Tibial nerve (tissue), 4 donors: ENCODE measurements at regions not wholly inside any gene's neighbourhood (a gene's known extent, or its start where the extent isn't known, plus 50 kb on each side); places are given as distances from the start of the nearest gene placed in this dataset.

Experiments
- DNase-seq, 2 donors: peaks; one replicate each; pipeline ENCODE4 v3.0.0-alpha.2; 2019; ENCODE audit warnings: low spot score in 2 of 2
- H3K27ac ChIP-seq, 4 donors: fragments of 200-600 bp; sonication (generic) in 3 of 4; one replicate each; pipeline ENCODE4 v1.5.1; 2017 to 2019; ENCODE audit warnings: mild to moderate bottlenecking in 1 of 4
- H3K27me3 ChIP-seq, 2 donors: fragments of 200-600 bp; sonication (generic) in 1 of 2; one replicate each; pipeline versions ENCODE4 v1.5.1 to v1.6.0; 2017 to 2019
- H3K36me3 ChIP-seq, 3 donors: fragments of 200-600 bp; sonication (generic); one replicate each; pipeline ENCODE4 v1.5.1; 2018 to 2019
- H3K4me1 ChIP-seq, 4 donors: fragments of 200-600 bp; sonication (generic) in 3 of 4; one replicate each; pipeline ENCODE4 v1.5.1; 2017 to 2019
- H3K4me3 ChIP-seq, 4 donors: fragments of 200-600 bp; sonication (generic) in 3 of 4; one replicate each; pipeline ENCODE4 v1.5.1; 2017 to 2019; ENCODE audit warnings: mild to moderate bottlenecking in 1 of 4, moderate library complexity in 1 of 4
- H3K9me3 ChIP-seq, 4 donors: fragments of 200-600 bp; sonication (generic) in 3 of 4; one replicate each; pipeline ENCODE4 v1.5.1; 2017 to 2019
- EP300 ChIP-seq, 2 donors: sonication (generic); formaldehyde crosslinking; IDR thresholded peaks; one replicate each; pipeline ENCODE4 v1.6.1; 2017; ENCODE audit warnings: antibody characterized with exemption in 2 of 2, mild to moderate bottlenecking in 1 of 2
- POLR2A ChIP-seq, 2 donors: fragments of 450-650 bp; IDR thresholded peaks; one replicate each; pipeline ENCODE4 v1.6.1; 2017; ENCODE audit warnings: antibody characterized with exemption in 2 of 2, mild to moderate bottlenecking in 2 of 2, moderate library complexity in 2 of 2
- WGBS, 2 donors: methylation state at CpG; one replicate each; pipeline ENCODE4 v1.1.5; 2018; 5-methylcytosine and 5-hydroxymethylcytosine counted together
- TF ChIP-seq, protein P1 (sequence below), 5 experiments: fragments of 200-600 bp in 3 of 5; fragments of 450-650 bp in 2 of 5; sonication (generic) in 3 of 5; IDR thresholded peaks; one replicate each; pipeline ENCODE4 v1.5.1; 2016 to 2019; ENCODE audit warnings: antibody characterized with exemption in 5 of 5, mild to moderate bottlenecking in 3 of 5, moderate library complexity in 2 of 5

DNA sequence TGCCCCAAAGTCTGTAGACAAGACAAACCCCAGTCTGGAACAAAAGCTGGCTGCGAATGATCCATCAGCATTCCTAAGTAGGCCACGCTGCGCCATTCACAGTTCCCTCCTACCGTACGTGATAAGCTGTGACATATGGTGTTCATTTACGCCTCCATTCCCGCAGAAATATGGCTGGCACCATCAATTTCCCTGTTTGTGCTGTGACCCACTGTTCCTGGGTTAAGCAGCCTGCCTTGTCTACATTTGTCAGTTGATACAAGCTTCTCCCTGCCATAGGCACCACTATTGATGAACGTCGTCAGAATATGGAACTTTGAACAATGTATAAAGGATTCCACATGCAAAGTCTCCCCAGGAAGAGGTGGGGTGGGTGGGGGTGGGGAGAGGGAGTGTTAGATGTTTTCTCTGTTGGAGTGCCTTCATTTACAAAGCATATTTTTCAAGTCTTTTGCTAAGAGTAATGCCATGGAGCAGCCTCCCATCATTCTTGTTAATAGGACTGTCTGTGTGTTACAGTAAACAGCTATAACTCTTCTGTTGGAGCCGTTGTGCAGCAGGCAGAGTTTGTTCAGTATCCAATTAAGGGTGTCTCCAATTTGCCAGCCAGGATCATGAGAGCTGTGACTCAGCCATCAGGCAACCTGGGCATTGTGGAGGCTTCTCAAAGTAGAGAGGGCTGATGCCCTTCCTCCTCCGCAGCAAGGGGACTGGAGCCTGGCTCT lies 294.6 kb downstream of the TMEM114 start:
- Histone ChIP-seq H3K27me3 (no peaks in the 10 kb centered on the region), H3K4me3 (no peak overlapping the region), H3K36me3 (no peaks in the 10 kb centered on the region), H3K27ac (no peak overlapping the region), H3K4me1 (no peaks in the 10 kb centered on the region), H3K9me3 (no peaks in the 10 kb centered on the region)
- no peak for TF ChIP-seq POLR2A (IDR thresholded peaks at IDR 0.05)
- no peak for TF ChIP-seq EP300 (IDR thresholded peaks at IDR 0.05)
- TF ChIP-seq, protein P1, sequence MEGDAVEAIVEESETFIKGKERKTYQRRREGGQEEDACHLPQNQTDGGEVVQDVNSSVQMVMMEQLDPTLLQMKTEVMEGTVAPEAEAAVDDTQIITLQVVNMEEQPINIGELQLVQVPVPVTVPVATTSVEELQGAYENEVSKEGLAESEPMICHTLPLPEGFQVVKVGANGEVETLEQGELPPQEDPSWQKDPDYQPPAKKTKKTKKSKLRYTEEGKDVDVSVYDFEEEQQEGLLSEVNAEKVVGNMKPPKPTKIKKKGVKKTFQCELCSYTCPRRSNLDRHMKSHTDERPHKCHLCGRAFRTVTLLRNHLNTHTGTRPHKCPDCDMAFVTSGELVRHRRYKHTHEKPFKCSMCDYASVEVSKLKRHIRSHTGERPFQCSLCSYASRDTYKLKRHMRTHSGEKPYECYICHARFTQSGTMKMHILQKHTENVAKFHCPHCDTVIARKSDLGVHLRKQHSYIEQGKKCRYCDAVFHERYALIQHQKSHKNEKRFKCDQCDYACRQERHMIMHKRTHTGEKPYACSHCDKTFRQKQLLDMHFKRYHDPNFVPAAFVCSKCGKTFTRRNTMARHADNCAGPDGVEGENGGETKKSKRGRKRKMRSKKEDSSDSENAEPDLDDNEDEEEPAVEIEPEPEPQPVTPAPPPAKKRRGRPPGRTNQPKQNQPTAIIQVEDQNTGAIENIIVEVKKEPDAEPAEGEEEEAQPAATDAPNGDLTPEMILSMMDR (IDR thresholded peaks at IDR 0.05), result no peak
- no peak for DNase-seq
- WGBS, 2 donors, result 38 to 55% methylated on average over 11 of the region's 11 CpGs

DNA sequence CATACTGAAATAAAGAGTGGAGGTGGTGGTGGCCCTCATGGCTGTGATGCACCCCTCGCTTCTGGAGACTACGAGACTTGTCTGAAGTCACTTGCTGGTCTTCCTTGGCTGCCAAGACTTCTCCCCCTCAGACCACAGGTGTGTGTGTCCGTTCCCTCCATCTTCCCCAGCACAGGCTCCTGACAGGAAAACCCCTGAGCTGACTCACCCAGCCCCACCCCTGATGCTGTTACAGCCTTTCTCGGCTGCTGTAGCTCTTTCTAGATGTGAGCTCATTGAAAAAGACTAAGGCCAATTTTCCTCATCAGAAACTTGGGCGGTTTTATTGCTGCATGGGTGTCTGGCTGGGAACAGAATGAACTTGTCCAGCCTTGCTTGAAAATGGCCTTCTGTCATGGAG lies 296.9 kb downstream of the TMEM114 start:
- 70 to 74% methylated on average over 5 of the region's 5 CpGs for WGBS, 2 donors
- Histone ChIP-seq H3K27ac (no peak overlapping the region), H3K4me1 (no peaks in the 10 kb centered on the region), H3K9me3 (no peaks in the 10 kb centered on the region), H3K36me3 (no peaks in the 10 kb centered on the region), H3K4me3 (no peak overlapping the region), H3K27me3 (no peaks in the 10 kb centered on the region)
- DNase-seq, result no peak
- TF ChIP-seq EP300 (IDR thresholded peaks at IDR 0.05) (no peak), POLR2A (IDR thresholded peaks at IDR 0.05) (no peak)
- TF ChIP-seq, protein P1 (IDR thresholded peaks at IDR 0.05), result no peak

DNA sequence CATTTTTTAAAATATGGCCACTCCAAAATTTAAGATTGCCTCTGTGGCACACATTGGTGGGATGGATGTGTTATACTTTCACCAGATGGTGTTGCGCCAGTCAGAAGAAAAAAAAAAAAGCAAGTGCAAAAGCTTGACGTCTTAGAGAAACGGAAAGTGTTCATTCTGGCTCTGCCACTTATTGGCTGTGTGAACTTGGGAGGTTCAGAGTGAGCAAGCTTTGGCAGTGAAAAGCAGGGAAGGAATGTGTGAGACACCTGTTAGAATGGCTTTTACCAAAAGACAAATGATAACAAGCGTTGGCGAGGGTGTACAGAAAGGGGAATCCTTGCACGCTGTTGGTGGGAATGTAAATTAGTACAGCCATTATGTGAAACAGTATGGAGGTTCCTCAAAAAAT lies 298.0 kb downstream of the TMEM114 start:
- Histone ChIP-seq H3K4me1 (no peaks in the 10 kb centered on the region), H3K27me3 (no peaks in the 10 kb centered on the region), H3K27ac (no peak overlapping the region), H3K4me3 (no peak overlapping the region), H3K9me3 (no peaks in the 10 kb centered on the region), H3K36me3 (no peaks in the 10 kb centered on the region)
- TF ChIP-seq, protein P1 (IDR thresholded peaks at IDR 0.05), result no peak
- TF ChIP-seq POLR2A (IDR thresholded peaks at IDR 0.05) (no peak), EP300 (IDR thresholded peaks at IDR 0.05) (no peak)
- DNase-seq, result no peak
- WGBS, 2 donors, result 89 to 93% methylated on average over 6 of the region's 6 CpGs

DNA sequence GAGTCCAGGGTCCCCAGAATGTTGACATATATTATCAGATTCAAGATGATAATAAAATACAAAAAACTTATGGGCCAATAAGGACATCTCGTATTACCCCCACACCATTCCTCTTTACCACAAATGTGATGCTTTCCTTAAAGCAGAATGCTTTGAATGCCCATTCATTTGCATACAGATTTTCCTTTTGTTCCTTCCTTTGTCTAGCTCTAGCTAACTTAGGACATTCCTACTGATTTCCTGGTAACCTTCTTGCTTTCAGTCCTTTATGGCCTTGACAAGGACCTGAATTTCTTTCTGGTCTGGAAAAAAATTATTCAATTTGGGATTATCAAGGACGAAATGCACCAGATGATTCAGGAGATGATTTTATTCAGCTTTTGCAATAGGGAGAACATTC lies 304.0 kb downstream of the TMEM114 start:
- no peak for DNase-seq
- Histone ChIP-seq H3K4me3 (no peak overlapping the region), H3K27ac (no peak overlapping the region), H3K9me3 (peaks cover 0 to 3% (median 0%) of the 10 kb centered on the region in 4 donors), H3K27me3 (no peaks in the 10 kb centered on the region), H3K4me1 (no peaks in the 10 kb centered on the region), H3K36me3 (no peaks in the 10 kb centered on the region)
- 66 to 77% methylated on average over 2 of the region's 2 CpGs for WGBS, 2 donors
- TF ChIP-seq EP300 (IDR thresholded peaks at IDR 0.05) (no peak), POLR2A (IDR thresholded peaks at IDR 0.05) (no peak)
- TF ChIP-seq, protein P1 (IDR thresholded peaks at IDR 0.05), result no peak

DNA sequence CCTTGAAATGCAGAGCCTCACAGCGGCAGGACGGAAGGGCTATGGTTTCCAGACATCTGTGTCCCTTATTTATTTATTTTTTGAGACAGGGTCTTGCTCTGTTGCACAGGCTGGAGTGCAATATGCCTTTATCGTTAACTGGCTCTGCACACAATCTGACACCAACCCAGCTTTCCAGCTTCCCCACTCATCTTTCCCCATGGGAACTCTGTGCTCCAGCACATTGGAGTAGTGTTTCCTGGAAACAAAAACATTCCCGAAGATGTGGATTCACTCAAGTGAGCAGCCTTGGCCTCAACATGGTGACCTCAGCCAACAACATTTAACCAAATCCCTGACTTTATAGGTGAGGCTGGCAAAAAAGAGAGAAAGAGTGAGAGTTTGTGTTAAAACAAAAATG lies 307.1 kb downstream of the TMEM114 start:
- no peaks in the 10 kb centered on the region for H3K27me3 ChIP-seq
- no peak overlapping the region for H3K27ac ChIP-seq
- no peak overlapping the region for H3K4me3 ChIP-seq
- H3K9me3 ChIP-seq, result peaks cover 0 to 3% (median 0%) of the 10 kb centered on the region in 4 donors
- TF ChIP-seq POLR2A (IDR thresholded peaks at IDR 0.05), result no peak
- TF ChIP-seq, protein P1 (IDR thresholded peaks at IDR 0.05), result no peak
- TF ChIP-seq EP300 (IDR thresholded peaks at IDR 0.05), result no peak
- DNase-seq, result no peak
- no peaks in the 10 kb centered on the region for H3K4me1 ChIP-seq
- no peaks in the 10 kb centered on the region for H3K36me3 ChIP-seq
- WGBS, 2 donors, result 47 to 65% methylated on average over 4 of the region's 4 CpGs
